Chondrocyte (in vitro differentiated cells): ENCODE measurements at regions not wholly inside any gene's neighbourhood (a gene's known extent, or its start where the extent isn't known, plus 50 kb on each side); places are given as distances from the start of the nearest gene placed in this dataset.
A peak's percentile ranks its signal among the peaks of the same experiment; 100 is the strongest.
"Not testable (repeated sequence)": the region's sequence is repeated elsewhere in the genome, so short reads cannot be mapped to it uniquely, and the experiment has no call there.

Experiments
- DNase-seq: peaks from one replicate; pipeline ENCODE4 v3.0.0; 2021; ENCODE audit warnings: mixed read lengths, low spot score
- H3K27ac Mint-ChIP-seq: one replicate; pipeline ENCODE4 v1.8.0; 2021; ENCODE audit warnings: mild to moderate bottlenecking, moderate library complexity, mixed read lengths; ENCODE audit not compliant: unreplicated experiment
- H3K27me3 Mint-ChIP-seq: 2 replicates; pipeline ENCODE4 v1.8.0; 2021; ENCODE audit warnings: low read depth, mixed read lengths
- H3K36me3 Mint-ChIP-seq: 2 replicates; pipeline ENCODE4 v1.8.0; 2021; ENCODE audit warnings: low read depth, mixed read lengths
- H3K4me1 Mint-ChIP-seq: 2 replicates; pipeline ENCODE4 v1.8.0; 2021; ENCODE audit warnings: low read depth, mild to moderate bottlenecking, mixed read lengths
- H3K4me3 Mint-ChIP-seq: one replicate; pipeline ENCODE4 v1.8.0; 2021; ENCODE audit warnings: mild to moderate bottlenecking, moderate library complexity, mixed read lengths; ENCODE audit not compliant: unreplicated experiment
- H3K9me3 Mint-ChIP-seq: 2 replicates; pipeline ENCODE4 v1.8.0; 2021; ENCODE audit warnings: low read depth, mixed read lengths
- TF ChIP-seq, protein P1 (sequence below): fragments of 200-600 bp; sonication (generic); IDR thresholded peaks from 2 replicates; pipeline ENCODE4 v1.5.0; 2021; ENCODE audit warnings: antibody characterized with exemption, mild to moderate bottlenecking, moderate library complexity

DNA sequence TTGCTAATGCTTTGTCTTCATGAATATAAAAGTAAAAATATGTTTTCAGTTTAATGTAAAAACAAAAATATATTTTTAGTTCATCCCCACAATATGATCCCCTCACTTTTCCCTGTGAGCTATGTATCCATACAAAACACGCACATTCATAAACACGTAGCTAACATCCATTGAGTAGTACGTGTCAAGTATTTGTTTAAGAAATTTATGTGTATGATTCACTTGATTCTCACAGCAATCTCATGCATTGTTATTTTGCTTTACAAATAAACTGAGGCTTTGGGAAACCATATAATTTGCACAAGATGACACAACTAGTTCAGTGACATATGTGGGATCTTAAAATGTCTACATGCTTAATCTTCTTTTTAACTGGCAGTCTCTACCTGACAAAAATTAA lies 329.6 kb upstream of the SEMA3C start:
- Mint-ChIP-seq H3K4me1 (peaks cover 3% of the 10 kb centered on the region), H3K27me3 (no peaks in the 10 kb centered on the region), H3K4me3 (no peak overlapping the region), H3K27ac (no peak overlapping the region), H3K9me3 (peaks cover 7% of the 10 kb centered on the region), H3K36me3 (no peaks in the 10 kb centered on the region)
- TF ChIP-seq, protein P1, sequence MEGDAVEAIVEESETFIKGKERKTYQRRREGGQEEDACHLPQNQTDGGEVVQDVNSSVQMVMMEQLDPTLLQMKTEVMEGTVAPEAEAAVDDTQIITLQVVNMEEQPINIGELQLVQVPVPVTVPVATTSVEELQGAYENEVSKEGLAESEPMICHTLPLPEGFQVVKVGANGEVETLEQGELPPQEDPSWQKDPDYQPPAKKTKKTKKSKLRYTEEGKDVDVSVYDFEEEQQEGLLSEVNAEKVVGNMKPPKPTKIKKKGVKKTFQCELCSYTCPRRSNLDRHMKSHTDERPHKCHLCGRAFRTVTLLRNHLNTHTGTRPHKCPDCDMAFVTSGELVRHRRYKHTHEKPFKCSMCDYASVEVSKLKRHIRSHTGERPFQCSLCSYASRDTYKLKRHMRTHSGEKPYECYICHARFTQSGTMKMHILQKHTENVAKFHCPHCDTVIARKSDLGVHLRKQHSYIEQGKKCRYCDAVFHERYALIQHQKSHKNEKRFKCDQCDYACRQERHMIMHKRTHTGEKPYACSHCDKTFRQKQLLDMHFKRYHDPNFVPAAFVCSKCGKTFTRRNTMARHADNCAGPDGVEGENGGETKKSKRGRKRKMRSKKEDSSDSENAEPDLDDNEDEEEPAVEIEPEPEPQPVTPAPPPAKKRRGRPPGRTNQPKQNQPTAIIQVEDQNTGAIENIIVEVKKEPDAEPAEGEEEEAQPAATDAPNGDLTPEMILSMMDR, result no peak
- no peak for DNase-seq

DNA sequence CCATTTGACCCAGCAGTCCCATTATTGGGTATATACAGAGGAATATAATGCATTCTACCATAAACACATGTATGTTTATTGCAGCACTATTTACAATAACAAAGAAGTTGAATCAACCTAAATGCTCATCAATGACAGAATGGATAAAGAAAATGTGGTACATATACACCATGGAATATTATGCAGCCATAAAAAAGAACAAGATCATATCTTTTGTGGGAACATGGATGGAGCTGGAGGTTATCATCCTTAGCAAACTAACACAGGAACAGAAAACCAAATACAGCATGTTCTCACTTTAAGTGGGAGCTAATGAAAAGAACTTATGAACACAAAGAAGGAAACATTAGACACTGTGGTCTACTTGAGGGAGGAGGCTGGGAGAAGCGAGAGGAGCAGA lies 328.5 kb upstream of the SEMA3C start:
- not testable (repeated sequence) for H3K27me3 Mint-ChIP-seq, DNase-seq, H3K4me3 Mint-ChIP-seq, H3K9me3 Mint-ChIP-seq, H3K36me3 Mint-ChIP-seq, H3K4me1 Mint-ChIP-seq, H3K27ac Mint-ChIP-seq

GRCh38 chr7:81245353-81245752 lies 326.5 kb upstream of the SEMA3C start:
- no peak for DNase-seq
- Mint-ChIP-seq H3K4me1 (peaks cover 3% of the 10 kb centered on the region), H3K36me3 (no peaks in the 10 kb centered on the region), H3K9me3 (peaks cover 7% of the 10 kb centered on the region), H3K27ac (no peak overlapping the region), H3K27me3 (no peaks in the 10 kb centered on the region), H3K4me3 (no peak overlapping the region)
- TF ChIP-seq, protein P1, result no peak

DNA sequence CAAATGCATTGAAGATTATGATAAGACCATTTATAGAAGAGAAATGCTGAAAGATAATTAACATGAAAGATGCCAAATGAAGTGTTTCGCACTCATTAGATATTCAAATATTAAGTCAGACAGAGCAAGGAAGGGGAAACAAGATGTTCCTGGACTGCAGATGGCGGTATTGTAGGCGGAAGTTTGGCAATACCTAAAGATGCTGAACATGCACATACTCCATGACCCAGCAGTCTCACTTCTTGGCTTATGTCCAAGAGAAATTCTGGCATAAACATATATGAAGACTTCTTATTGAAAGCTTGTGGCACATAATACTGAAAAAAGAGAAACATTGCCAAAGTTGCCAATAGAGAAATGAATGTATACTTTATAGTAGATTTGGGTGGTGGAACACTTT lies 325.4 kb upstream of the SEMA3C start:
- Mint-ChIP-seq H3K27ac (no peak overlapping the region), H3K27me3 (no peaks in the 10 kb centered on the region), H3K4me1 (peaks cover 3% of the 10 kb centered on the region), H3K9me3 (peaks cover 7% of the 10 kb centered on the region), H3K4me3 (no peak overlapping the region), H3K36me3 (no peaks in the 10 kb centered on the region)
- TF ChIP-seq, protein P1, result peak; percentile 56
- no peak for DNase-seq

DNA sequence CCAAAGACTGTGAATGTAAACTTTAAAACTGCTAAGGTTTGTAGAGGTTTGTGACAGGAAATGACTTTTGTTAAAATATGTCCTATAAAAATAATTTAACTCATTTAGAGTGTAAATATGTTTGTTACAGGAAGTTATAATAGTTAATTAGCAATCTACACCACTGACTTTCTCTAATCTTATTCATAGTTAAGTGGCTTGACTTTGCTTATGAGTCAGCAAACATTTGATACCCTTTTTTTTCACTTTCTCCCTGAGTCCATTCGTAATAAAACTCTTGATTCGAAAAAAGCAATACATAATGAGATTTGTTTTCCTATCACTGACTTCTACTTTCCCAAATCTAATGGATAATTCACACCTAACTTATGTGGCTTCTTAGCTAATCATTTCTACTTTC lies 317.7 kb upstream of the SEMA3C start:
- Mint-ChIP-seq H3K27ac (no peak overlapping the region), H3K4me1 (no peaks in the 10 kb centered on the region)
- TF ChIP-seq, protein P1, result no peak

GRCh38 chr7:81235997-81236396 lies 317.1 kb upstream of the SEMA3C start:
- H3K9me3 Mint-ChIP-seq, result no peaks in the 10 kb centered on the region
- no peaks in the 10 kb centered on the region for H3K36me3 Mint-ChIP-seq
- H3K4me3 Mint-ChIP-seq, result no peak overlapping the region
- H3K27ac Mint-ChIP-seq, result no peak overlapping the region
- H3K27me3 Mint-ChIP-seq, result no peaks in the 10 kb centered on the region
- TF ChIP-seq, protein P1, result no peak
- no peak for DNase-seq
- H3K4me1 Mint-ChIP-seq, result no peaks in the 10 kb centered on the region

More for the DNA sequence above, 317.7 kb upstream of the SEMA3C start:
- Mint-ChIP-seq H3K36me3 (no peaks in the 10 kb centered on the region), H3K4me3 (no peak overlapping the region), H3K9me3 (no peaks in the 10 kb centered on the region), H3K27me3 (no peaks in the 10 kb centered on the region)
- DNase-seq, result no peak
